HEK293T (cell line): ENCODE measurements at regions not wholly inside any gene's neighbourhood (a gene's known extent, or its start where the extent isn't known, plus 50 kb on each side); places are given as distances from the start of the nearest gene placed in this dataset.

Experiments used
- CTCF ChIA-PET: fragments of 350-600 bp; formaldehyde crosslinking; extraction: SDS; loops from one replicate; lab custom pipeline; 2021; ENCODE audit warnings: antibody characterized with exemption, inconsistent platforms; lab: Yijun Ruan, JAX
- POLR2A ChIA-PET: fragments of 350-600 bp; formaldehyde crosslinking; extraction: SDS; loops from one replicate; lab custom pipeline; 2020; ENCODE audit warnings: antibody characterized with exemption, inconsistent platforms; lab: Yijun Ruan, JAX
- DNase-seq: peaks from one replicate; pipeline ENCODE4 v3.0.0; 2012; ENCODE audit warnings: mixed read lengths; ENCODE audit errors: extremely low spot score
- ARNT ChIP-seq: fragments of 450-650 bp; IDR thresholded peaks from 2 replicates; pipeline ENCODE4 v1.6.1; 2017; ENCODE audit warnings: mild to moderate bottlenecking
- BHLHE40 ChIP-seq: fragments of 450-650 bp; IDR thresholded peaks from 2 replicates; pipeline ENCODE4 v1.6.1; 2016; ENCODE audit warnings: mild to moderate bottlenecking, moderate library complexity, borderline replicate concordance
- CTBP1 ChIP-seq: fragments of 450-650 bp; IDR thresholded peaks from 2 replicates; pipeline ENCODE4 v1.6.1; 2016; ENCODE audit warnings: borderline replicate concordance
- ELF4 ChIP-seq: fragments of 450-650 bp; IDR thresholded peaks from 2 replicates; pipeline ENCODE4 v1.6.1; 2017; ENCODE audit warnings: antibody characterized with exemption
- FOXA1 ChIP-seq: fragments of 450-650 bp; IDR thresholded peaks from 2 replicates; pipeline ENCODE4 v1.6.1; 2016; ENCODE audit warnings: mild to moderate bottlenecking
- FOXK2 ChIP-seq: fragments of 450-650 bp; IDR thresholded peaks from 2 replicates; pipeline ENCODE4 v1.6.1; 2016; ENCODE audit warnings: mild to moderate bottlenecking
- FOXM1 ChIP-seq: fragments of 450-650 bp; IDR thresholded peaks from 2 replicates; pipeline ENCODE4 v1.6.1; 2017; ENCODE audit warnings: mild to moderate bottlenecking, borderline replicate concordance
- HDGF ChIP-seq: fragments of 450-650 bp; IDR thresholded peaks from 2 replicates; pipeline ENCODE4 v1.6.1; 2017; ENCODE audit warnings: antibody characterized with exemption, borderline replicate concordance
- L3MBTL2 ChIP-seq: fragments of 450-650 bp; conservative IDR thresholded peaks from 2 replicates; pipeline ENCODE4 v1.6.1; 2016; ENCODE audit warnings: mild to moderate bottlenecking
- LEF1 ChIP-seq: fragments of 450-650 bp; IDR thresholded peaks from 2 replicates; pipeline ENCODE4 v1.6.1; 2017; ENCODE audit warnings: mild to moderate bottlenecking, borderline replicate concordance
- NFRKB ChIP-seq: fragments of 450-650 bp; IDR thresholded peaks from 2 replicates; pipeline ENCODE4 v1.6.1; 2016; ENCODE audit warnings: mild to moderate bottlenecking, moderate library complexity
- SP1 ChIP-seq: fragments of 450-650 bp; IDR thresholded peaks from 2 replicates; pipeline ENCODE4 v1.6.1; 2017
- SUZ12 ChIP-seq: fragments of 450-650 bp; IDR thresholded peaks from 2 replicates; pipeline ENCODE4 v1.6.1; 2016; ENCODE audit warnings: mild to moderate bottlenecking
- TARDBP ChIP-seq: fragments of 450-650 bp; IDR thresholded peaks from 2 replicates; pipeline ENCODE4 v1.6.1; 2016
- ZNF384 ChIP-seq: fragments of 450-650 bp; IDR thresholded peaks from 2 replicates; pipeline ENCODE4 v1.6.1; 2016
- TF ChIP-seq, protein P1 (sequence below): fragments of 450-650 bp; IDR thresholded peaks from 2 replicates; pipeline ENCODE4 v1.6.1; 2016

GRCh38 chr14:44372231-44372630 lies 134.9 kb downstream of the FSCB start:
- CTCF ChIA-PET = no interaction called here
- POLR2A ChIA-PET = no interaction called here
- no peak for DNase-seq
- no peak for TF ChIP-seq ARNT
- TF ChIP-seq BHLHE40 = no peak
- TF ChIP-seq ELF4 = no peak
- no peak for TF ChIP-seq TARDBP
- no peak for TF ChIP-seq ZNF384
- TF ChIP-seq SP1 = no peak
- TF ChIP-seq FOXM1 = no peak

GRCh38 chr14:44370727-44371126 lies 136.4 kb downstream of the FSCB start:
- TF ChIP-seq BHLHE40 = no peak
- no peak for TF ChIP-seq ZNF384
- TF ChIP-seq ELF4 = no peak
- no peak for TF ChIP-seq NFRKB
- TF ChIP-seq ARNT = no peak
- no peak for TF ChIP-seq HDGF
- no peak for TF ChIP-seq CTBP1
- TF ChIP-seq TARDBP = no peak
- no peak for TF ChIP-seq FOXK2
- TF ChIP-seq L3MBTL2 = no peak
- TF ChIP-seq, protein P1, sequence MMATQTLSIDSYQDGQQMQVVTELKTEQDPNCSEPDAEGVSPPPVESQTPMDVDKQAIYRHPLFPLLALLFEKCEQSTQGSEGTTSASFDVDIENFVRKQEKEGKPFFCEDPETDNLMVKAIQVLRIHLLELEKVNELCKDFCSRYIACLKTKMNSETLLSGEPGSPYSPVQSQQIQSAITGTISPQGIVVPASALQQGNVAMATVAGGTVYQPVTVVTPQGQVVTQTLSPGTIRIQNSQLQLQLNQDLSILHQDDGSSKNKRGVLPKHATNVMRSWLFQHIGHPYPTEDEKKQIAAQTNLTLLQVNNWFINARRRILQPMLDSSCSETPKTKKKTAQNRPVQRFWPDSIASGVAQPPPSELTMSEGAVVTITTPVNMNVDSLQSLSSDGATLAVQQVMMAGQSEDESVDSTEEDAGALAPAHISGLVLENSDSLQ = no peak
- no peak for TF ChIP-seq FOXA1
- no peak for TF ChIP-seq SP1
- TF ChIP-seq LEF1 = no peak
- no peak for TF ChIP-seq SUZ12
- POLR2A ChIA-PET = no interaction called here
- CTCF ChIA-PET = no interaction called here
- no peak for DNase-seq

GRCh38 chr14:44369401-44370123 lies 137.5 kb downstream of the FSCB start:
- no peak for DNase-seq
- TF ChIP-seq ELF4 (no peak), BHLHE40 (no peak), HDGF (no peak), ARNT (no peak), TARDBP (no peak), FOXK2 (no peak), FOXM1 (no peak)
- CTCF ChIA-PET = no interaction called here
- POLR2A ChIA-PET = no interaction called here

DNA sequence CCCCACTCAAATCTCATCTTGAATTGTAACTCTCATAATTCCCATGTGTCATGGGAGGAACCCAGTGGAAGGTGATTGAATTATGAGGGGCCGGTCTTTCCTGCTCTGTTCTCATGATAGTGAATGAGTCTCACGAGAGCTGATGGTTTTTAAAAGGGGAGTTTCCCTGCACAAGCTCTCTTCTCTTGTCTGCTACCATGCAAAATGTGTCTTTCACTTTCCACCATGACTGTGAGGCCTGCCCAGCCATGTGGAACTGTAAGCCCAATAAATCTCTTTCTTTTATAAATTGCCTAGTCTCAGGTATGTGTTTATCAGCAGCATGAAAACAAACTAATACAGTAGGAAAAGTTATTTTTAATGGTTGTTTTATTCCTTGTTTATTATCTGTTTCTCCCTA lies 146.0 kb downstream of the FSCB start:
- no peak for TF ChIP-seq L3MBTL2
- TF ChIP-seq, protein P1 = no peak
- ChIA-PET POLR2A (no interaction called here), CTCF (no interaction called here)
- no peak for DNase-seq

GRCh38 chr14:44353805-44354204 lies 153.3 kb downstream of the FSCB start:
- ChIA-PET POLR2A (no interaction called here), CTCF (interaction anchor here (0.5 kb wide), 1 partner anchor 15 kb away, joined by 3 read pairs; no protein-coding TSS in a partner anchor)
- no peak for DNase-seq
- no peak for TF ChIP-seq ELF4
- TF ChIP-seq TARDBP = no peak
- no peak for TF ChIP-seq SUZ12
- no peak for TF ChIP-seq L3MBTL2
- TF ChIP-seq BHLHE40 = no peak
- no peak for TF ChIP-seq ARNT
- TF ChIP-seq, protein P1 = no peak
- no peak for TF ChIP-seq NFRKB

DNA sequence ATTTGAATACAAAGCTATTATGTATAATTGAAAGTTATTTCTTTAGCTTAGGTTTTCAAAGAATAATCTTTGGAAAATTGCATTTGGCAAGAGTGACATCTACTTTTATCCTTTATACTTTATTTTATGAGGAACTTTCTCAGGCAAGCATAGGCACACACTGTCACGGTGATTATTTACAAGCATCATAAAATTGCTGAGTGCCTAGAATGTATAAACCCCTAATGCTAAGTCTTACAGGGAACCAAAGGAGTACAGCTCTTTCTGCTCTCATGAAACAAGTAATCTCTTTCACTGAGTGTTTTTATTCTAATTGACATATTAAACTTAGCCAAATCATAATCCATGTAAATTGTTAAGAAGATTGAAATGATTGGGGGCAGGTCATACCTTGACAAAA lies 154.9 kb downstream of the FSCB start:
- TF ChIP-seq L3MBTL2 (no peak), ARNT (no peak), CTBP1 (no peak), FOXM1 (no peak), LEF1 (no peak), NFRKB (no peak), ELF4 (no peak)
- TF ChIP-seq, protein P1 = peak; percentile 67; the same call in 1 of the 2 replicates
- ChIA-PET POLR2A (no interaction called here), CTCF (no interaction called here)
- DNase-seq = peak; percentile 5
